T-helper 1 cell (primary cell): ENCODE measurements at regions not wholly inside any gene's neighbourhood (a gene's known extent, or its start where the extent isn't known, plus 50 kb on each side); places are given as distances from the start of the nearest gene placed in this dataset.
"Not testable (repeated sequence)": the region's sequence is repeated elsewhere in the genome, so short reads cannot be mapped to it uniquely, and the experiment has no call there.

Experiments used
- DNase-seq, 5 donors: peaks; one replicate each; pipeline ENCODE4 v3.0.0-alpha.2; 2012 to 2020

DNA sequence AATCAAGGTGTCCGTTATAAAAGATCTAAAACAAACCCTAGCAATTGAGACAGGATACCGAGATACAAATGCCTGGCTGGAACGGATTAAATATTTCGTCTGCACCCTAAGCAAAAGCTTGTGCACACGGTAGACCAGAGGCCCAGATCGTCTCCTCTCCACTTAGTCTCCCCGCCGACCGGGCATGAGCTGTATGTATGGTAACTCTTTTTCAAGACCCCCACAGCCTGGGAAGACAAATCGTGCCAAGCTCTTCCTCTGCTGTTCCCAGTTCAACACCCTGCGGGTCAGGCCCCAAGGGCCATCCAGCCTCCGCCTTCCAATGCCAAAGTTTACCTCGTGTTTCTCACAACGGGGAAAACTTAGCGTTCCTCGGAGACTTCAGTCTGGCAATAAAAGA is 285.7 kb upstream of the GALNT17 start:
- no peak for DNase-seq

DNA sequence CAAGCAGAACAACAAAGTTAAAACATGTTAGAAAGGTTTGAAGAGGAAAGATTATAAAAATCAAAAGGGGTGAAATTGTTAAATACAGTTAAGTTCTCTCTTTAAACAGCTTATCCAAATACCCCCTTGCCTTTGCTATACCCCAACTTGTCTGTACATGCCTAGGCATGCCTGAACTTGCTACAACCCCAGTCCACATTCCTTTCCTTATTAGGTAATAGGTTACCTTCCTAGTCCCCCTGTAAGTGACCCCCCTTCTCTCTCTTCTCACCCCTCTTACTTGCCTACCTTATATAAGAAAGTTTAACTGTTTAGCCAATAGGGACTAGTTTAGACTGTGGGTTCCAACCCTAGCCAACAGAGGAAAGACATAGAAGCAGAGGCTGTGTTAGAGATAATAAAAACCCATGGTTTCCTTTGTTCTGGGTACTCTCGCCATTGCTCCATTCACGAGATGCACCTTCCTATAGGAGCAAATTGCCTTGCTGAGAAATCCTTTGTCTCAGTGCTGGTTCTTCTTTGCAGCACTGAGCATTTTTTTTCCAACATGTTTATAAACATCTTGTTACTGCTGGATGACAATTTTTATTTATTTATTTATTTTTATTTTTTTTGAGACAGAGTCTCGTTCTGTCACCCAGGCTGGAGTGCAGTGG is 282.2 kb upstream of the GALNT17 start:
- no peak for DNase-seq

DNA sequence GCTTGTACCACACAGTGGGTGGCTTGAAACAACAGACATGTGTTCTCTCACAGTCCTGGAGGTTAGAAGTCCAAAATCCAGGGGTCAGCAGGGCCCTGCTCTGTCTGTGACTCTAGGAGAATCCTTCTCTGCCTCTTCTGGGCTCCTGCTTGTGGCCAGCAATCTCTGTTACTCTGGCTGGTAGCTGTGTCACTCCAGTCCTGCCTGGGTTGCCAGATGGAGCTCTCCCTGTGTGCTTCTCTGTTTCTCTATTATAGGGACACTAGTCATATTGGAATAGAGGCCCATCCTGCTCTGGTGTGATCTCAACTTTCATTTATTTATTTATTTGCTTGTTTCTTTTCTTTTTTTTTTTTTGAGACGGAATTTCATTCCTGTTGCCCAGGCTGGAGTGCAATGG is 276.6 kb upstream of the GALNT17 start:
- DNase-seq: no peak

DNA sequence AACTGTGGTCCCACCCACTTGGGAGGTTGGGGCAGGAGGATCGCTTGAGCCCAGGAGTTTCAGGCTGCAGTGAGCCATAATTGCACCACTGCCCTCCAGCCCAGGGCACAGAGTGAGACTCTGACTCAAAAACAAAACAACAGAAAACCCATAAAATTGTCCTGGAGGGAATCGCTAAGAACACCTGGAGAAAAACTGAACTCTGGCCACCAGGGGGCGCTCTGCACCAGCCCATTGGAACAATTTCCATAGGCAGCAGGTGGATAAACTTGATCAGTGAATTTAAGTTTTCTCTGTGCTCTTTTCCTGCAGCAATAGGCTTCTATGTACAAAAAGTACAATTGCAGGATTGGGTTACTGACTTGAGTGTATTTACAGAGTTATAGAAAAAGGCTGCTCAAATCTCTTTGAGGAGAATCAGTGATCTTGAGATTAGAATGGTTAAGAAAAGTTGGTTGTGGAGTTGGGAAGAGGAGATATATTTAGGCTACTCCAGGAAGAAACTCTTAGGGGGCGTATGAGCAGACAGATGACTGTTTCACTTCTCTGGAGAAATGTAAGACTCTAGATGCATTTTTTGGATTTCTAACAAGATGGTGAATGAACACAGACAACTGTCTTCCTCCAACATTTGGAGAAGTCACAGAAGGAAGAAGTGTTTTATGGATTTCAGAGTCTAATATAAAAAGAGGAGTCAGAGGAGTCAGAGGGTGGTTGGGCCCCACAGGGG is 274.9 kb upstream of the GALNT17 start:
- DNase-seq: peak; percentile 11 to 19 (median 17)

DNA sequence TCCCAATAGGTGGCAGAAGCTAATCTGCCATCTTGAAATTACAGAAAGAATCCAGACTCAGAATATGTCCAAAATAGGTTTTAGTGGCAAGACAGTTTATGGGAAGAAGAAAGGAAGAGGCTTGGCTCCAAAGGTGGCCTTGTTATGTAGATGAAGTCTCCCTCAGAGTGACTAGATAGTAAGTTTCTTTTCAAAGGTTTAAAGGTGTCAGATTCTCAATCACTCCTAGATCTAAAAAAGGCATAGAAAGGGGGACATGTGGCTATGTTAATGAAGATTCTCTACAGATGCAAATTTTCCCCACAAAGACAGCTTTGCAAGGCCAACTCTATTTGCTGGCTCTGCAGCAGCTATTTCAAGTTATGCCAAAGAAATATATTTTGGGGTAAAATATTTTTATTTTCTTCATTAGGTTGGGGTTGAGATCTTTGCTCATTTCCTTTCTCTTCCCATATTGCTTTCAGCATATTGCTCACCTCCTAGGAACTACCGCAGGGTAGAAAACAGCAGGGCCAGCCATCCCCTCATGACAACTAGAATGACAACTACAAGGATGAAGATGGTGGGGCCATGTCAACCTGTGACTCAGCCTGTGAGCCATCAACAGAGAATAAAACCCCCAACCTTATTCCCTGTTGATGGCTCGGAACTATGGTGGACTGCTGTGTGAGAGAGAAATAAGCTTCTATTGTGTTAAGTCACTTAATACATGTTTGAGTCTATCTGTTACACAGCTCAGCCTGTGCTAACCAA is 274.0 kb upstream of the GALNT17 start:
- no peak for DNase-seq

DNA sequence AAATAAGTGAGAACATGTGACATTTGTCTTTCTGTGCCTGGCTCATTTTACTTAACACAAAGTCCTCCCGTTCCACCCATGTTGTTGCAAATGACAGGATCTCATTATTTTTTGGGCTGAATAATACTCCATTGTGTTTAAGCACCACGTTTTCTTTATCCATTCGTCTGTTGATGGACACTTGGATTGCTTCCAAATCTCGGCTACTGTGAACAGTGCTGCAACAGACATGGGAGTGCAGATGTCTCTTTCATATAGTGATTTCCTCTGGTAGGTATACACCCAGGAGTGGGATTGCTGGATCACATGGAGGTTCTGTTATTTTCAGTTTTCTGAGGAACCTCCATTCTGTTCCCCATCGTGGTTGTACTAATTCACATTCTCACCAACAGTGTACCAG is 264.4 kb upstream of the GALNT17 start:
- no peak for DNase-seq

DNA sequence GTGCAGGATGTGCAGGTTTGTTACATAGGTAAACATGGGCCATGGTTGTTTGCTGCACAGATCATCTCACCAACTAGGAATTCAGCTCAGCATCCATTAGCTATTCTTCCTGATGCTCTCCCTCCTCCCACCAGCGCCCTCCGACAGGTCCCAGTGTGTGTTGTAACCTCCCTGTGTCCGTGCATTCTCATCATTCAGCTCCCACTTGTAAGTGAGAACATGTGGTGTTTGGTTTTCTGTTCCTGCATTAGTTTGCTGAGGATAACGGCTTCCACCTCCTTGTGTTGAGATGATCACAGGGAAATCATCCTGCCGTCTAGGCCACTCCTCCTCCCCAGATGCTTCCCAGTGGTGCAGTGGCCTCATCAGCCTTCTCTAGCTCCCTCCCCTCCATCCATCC is 261.6 kb upstream of the GALNT17 start:
- no peak for DNase-seq

DNA sequence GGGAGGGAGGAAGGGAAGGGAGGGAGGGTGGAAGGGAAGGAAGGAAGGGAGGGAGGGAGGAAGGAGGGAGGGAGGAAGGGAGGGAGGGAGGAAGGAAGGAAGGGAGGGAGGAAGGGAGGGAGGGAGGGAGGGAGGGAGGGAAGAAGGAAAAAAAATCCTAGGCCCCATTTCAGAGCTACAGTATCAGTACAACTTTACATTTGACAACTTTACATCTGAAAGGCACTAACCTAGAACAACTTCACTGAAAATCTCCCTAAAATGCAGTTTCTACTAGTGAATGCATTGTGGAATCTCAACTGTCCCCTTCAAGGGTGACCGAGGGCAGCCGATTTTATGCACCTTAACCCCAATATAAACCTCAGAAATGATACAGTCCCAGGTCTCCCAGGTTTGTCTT is 259.8 kb upstream of the GALNT17 start:
- no peak for DNase-seq

DNA sequence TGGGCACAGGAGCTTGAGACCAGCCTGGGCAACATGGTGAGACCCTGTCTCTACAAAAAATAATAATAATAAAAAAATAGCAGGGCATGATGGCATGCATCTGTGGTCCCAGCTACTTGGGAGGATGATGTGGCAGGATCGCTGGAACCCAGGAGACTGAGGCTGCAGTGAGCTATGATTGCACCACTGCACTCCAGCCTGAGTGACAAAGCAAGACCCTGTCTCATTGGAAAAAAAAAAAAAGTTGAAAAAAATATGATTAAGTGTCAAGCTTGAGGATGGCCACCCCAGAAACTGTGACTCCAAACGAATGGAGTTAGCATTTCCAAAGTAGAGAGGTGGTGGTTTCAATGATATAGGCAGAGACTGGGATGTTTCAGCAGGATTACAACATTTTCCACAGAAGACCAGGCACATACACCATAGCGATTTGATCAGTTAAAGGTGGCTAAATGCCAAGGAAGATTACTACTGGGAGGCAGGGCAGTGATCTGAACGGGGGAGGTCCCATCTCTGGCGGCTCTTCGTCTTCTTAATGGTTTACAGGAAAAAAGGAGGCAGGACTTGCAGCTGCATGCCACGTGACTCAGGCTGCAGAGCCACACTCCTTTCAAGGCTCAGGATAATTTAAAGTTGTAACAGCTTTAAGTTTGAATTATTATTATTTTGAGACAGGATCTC is 250.6 kb upstream of the GALNT17 start:
- DNase-seq: no peak

DNA sequence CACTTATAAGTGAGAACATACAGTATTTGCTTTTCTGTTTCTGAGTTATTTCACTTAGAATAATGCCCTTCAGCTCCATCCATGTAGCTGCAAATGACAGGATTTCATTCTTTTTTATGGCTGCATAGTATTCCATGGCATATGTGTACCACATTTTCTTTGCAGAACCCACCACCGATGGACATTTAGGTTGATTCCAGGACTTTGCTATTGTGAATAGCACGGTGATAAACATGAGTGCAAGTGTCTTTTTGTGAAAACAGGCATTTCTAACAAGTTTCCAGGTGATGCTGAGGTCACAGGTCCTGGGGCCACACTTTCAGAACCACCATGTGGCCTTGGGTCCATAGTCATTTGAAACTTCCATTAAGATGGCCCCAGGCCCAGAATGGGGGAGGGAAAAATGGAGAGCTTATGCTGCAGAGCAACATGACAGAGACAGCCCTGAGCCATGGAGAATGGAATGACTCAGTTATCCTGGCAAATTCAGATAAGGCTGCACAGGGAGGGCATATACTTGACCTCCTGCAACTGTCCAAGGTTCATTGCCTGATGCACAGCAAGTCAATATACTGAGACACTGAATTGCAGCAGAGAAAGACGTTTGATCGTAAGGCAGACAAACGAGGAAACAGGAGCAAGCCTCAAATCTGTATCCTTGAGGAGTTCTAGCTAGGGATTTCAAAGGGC is 248.0 kb upstream of the GALNT17 start:
- DNase-seq: no peak

DNA sequence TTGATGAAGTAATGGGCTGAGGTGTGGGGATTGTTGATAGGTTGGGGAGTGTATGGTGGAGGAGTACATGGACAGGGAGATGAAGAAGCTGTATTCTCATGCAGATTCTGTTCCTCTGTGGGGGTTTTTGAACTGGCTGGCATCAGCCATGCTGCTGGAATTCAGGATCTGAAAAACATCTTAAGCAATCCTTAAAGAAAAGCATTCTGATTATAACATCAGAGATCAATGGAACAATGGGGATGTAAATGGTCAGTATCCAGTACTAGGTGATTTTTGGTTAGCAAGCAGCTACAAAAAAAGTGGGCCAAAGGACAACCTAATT is 247.5 kb upstream of the GALNT17 start:
- DNase-seq: no peak

DNA sequence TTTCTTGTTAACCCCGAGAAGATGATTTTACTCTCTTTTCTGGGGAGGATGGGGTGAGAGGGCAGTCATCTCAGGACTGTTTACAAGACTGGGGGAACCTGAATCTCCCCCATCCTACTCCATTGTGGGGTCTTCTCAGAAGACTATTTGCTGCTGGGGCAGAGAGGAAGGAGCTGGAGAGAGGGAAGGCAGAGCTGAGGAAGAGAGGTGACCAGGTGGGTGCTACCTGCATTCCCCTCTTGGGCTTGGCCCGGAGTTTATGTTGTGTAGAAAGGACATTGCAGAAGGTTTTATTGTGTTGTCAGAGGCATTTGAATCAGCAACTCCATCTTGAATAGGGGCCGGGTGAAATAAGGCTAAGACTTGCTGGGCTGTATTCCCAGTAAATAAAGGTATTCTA is 247.1 kb upstream of the GALNT17 start:
- DNase-seq: no peak

DNA sequence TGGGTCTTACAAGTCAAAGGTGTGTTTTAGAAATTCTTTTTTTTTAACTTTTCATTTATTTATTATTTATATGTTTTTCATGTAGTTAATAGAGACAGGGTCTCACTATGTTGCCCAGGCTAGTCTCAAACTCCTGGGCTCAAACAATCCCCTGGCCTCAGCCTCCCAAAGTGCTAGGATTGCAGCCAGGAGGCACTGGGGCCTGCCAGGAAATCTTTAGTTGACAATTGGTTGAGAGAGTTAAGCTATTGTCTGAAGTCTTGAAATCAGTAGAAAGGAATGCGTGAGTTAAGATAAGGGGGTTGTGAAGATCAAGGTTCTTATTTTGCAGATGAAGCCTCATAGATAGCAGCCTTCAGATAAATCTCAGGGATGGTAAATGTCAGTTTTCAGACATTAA is 245.4 kb upstream of the GALNT17 start:
- no peak for DNase-seq

DNA sequence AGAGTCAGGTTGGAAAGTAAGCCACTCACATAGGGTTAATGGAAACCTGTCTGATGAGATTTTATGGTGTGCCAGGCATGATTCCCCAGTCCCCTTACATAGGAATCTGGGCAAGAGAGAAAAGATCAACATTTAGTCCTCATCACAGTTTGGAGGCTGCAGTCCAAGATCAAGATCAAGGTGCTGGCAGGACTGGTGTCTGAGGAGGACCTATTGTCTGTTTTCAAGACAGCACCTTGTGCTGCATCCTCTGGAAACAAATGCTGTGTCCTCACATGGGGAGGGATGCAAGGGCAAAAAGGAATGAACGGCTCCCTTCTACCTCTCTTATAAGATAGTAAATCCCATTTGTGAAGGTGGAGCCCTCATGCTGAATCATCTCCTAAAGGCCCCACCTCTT is 244.8 kb upstream of the GALNT17 start:
- no peak for DNase-seq

DNA sequence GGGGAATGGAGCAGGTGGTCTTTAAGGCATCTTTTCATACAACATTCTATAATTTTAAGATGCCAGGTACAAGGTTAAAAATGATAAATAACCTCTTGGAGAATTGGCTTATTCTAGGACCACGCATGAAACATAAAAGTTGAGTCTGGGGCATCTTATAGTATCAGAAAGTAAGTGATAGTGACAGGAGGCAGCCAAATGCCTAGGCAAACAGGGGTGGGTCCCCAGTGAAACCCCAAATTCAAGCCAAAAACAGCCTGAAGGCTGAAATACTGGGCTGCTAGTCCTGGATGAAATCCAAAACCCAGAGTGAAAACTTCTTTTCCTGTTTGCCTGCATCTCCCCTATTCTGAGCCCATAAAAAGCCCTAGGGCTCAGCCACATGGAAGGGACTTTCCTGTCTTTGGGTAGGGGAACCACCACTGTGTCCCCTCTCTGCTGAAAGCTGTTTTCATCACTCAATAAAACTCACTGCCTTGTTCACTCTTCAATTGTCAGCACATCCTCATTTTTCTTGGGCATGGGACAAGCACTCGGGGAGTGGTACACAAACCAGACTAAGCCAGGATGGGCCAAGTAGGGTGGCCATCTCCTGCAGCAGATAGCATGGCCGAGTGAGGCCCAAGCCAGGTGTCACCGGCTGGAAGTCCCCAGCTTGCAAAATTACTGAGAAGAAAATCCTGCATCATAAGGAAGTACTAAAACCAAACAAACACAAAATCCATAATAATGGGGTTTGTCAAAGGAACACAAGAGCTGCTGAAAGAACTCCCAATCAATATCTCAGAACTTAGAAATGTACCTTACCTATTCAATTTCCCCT is 241.6 kb upstream of the GALNT17 start:
- no peak for DNase-seq

DNA sequence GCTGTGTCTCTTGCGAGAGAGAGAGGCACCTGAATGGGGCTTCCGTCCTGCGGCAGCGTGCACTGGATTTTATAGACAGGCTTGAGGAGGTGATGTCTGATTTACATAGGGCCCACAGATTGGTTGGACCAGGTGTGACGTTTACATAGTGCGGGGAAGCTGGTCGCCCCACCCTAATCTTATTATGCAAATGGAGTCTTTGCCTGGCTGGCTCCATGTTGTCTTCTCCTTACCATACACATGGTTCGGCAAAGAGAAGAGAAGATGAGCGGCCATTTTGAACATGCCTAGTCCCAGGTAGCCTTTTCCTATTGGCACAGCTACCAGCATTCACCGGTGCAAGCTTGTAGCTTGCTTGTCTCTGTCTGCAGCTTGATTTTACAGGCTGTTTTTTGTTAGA is 238.5 kb upstream of the GALNT17 start:
- no peak for DNase-seq

DNA sequence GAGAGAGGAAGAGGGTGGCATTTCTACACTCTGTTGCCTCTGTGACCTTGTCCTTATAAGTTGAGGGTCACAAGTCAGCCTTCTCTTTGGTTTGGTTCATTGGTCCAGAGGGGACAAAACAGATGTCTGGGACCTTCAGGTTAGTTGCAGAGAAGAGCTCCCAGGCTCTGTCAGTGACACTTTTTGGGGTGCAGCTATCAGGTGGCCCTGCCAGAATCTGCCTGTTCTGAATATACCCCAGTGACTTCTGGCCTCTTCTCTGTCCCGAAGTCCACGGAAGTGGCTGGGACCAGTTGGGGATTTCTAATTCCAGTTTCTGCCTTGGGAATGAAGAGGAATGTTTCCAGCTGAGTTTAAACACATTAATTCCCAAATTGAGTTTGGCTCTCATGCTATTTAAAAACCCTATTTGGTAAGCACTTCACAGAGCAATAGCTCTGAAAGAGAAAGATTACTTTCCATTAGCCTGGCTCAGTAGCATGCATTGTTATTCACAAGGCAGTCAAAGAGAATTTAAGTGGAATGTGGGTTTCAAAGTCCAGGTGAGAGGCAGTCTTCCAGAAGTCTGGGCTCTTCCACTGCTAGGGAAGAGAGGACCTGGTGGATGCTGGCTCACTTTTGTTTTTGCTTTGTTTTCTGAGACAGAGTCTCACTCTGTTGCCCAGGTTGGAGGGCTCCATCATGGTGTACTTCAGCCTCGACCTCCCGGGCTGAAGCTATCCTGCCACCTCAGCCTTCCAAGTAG is 237.8 kb upstream of the GALNT17 start:
- DNase-seq: no peak

DNA sequence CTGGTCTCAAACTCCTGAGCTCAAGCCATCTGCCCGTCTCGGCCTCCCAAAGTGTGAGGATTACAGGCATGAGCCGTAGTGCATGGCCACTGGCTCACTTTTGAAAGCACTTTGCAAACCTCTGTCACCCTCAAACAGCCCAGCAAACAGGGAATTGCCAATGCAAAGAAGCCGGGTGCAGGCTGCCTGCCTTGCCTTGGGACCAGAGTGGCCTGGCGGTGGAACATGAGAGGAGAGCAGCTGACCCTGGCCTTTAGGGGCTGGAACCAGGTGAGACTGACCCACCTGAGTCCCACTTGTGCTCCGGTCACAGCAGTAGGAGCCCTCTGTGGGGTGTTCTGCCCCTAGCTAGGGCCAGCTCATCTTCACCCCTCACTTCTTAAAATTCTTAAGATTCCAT is 237.1 kb upstream of the GALNT17 start:
- DNase-seq: no peak

DNA sequence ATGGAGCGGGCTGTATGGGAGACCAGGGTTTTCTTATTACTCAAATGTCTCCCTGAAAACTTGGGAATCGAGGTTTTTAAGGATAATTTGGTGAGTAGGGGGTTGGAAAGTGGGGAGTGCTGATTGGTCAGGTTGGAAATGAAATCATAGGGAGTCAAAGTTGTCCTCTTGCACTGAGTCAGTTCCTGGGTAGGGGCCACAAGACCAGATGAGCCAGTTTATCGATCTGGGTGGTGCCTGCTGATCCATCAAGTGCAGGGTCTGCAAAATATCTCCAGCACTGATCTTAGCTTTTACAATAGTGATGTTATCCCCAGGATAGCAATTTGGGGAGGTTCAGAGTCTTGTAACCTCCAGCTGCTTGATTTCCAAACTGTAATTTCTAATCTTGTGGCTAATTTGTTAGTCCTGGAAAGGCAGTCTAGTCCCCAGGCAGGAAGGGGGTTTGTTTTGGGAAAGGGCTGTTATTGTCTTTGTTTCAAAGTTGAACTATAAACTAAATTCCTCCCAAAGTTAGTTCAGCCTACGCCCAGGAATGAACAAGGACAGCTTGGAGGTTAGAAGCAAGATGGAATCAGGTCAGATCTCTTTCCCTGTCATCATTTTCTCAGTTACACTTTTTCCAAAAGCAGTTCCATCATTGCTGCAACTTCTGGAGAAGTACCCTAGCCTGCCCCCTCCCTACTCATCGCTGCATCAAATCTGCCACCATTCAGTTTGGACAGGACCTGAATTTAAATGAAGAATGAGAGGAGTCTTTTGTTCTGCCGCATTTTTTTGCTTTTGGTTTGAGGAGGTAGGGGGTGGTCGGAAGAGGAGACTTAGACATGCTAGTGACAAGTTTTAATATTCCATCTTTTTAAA is 236.4 kb upstream of the GALNT17 start:
- not testable (repeated sequence) for DNase-seq
